SK-N-MC (cell line): ENCODE measurements at regions not wholly inside any gene's neighbourhood (a gene's known extent, or its start where the extent isn't known, plus 50 kb on each side); places are given as distances from the start of the nearest gene placed in this dataset.
"Not testable (repeated sequence)": the region's sequence is repeated elsewhere in the genome, so short reads cannot be mapped to it uniquely, and the experiment has no call there.

Experiments used
- DNase-seq: peaks from one replicate; pipeline ENCODE4 v3.0.0-alpha.2; 2011; ENCODE audit warnings: low read depth, low spot score
- H3K27ac ChIP-seq: fragments of 200-600 bp; sonication (generic); 2 replicates; pipeline ENCODE4 v1.5.1; 2016; ENCODE audit warnings: mixed run types
- H3K36me3 ChIP-seq: fragments of 200-600 bp; sonication (generic); 2 replicates; pipeline ENCODE4 v1.6.1; 2017; ENCODE audit warnings: antibody characterized with exemption, low read length, mixed read lengths; ENCODE audit not compliant: insufficient read depth
- H3K4me3 ChIP-seq: fragments of 200-600 bp; sonication (generic); 2 replicates; pipeline ENCODE4 v1.5.1; 2016
- H3K9ac ChIP-seq: fragments of 200-600 bp; sonication (generic); 2 replicates; pipeline ENCODE4 v1.8.0; 2017; ENCODE audit warnings: mixed run types, mixed read lengths; ENCODE audit not compliant: insufficient read length
- H3K9me3 ChIP-seq: fragments of 200-600 bp; sonication (generic); 2 replicates; pipeline ENCODE4 v1.6.1; 2017; ENCODE audit warnings: low read depth, mild to moderate bottlenecking, antibody characterized with exemption, low read length, moderate library complexity, mixed read lengths
- EZH2 ChIP-seq: fragments of 200-600 bp; sonication (generic); IDR thresholded peaks from one replicate; pipeline ENCODE4 v1.6.1; 2017; ENCODE audit warnings: antibody characterized with exemption
- FOXP2 ChIP-seq: optimal IDR thresholded peaks from 2 replicates; pipeline ENCODE3; 2011; ENCODE audit warnings: mild to moderate bottlenecking, moderate library complexity; ENCODE audit not compliant: insufficient read depth; ENCODE audit errors: extremely low read length, control extremely low read depth
- POLR2AphosphoS5 ChIP-seq: IDR thresholded peaks from 2 replicates; pipeline ENCODE4 v1.6.1; 2012; ENCODE audit warnings: mild to moderate bottlenecking, low read depth, low read length, borderline replicate concordance

- H3K9ac ChIP-seq: no peak overlapping the region
- peaks cover 14% of the 10 kb centered on the region for H3K9me3 ChIP-seq
- peaks cover 53% of the 10 kb centered on the region for H3K36me3 ChIP-seq
- H3K4me3 ChIP-seq: peak overlapping the region; percentile 79
- TF ChIP-seq FOXP2 (no peak), EZH2 (no peak), POLR2AphosphoS5 (no peak)
- H3K27ac ChIP-seq: peak overlapping the region; percentile 99
- no peak for DNase-seq
Observed at GRCh38 chr3:198113206-198114053, 153.4 kb downstream of the LMLN start.

- not testable (repeated sequence) for H3K9ac ChIP-seq, DNase-seq, H3K4me3 ChIP-seq
- Histone ChIP-seq H3K36me3 (peaks cover 53% of the 10 kb centered on the region), H3K27ac (peak overlapping the region; percentile 79; the same call in 1 of the 2 replicates), H3K9me3 (peaks cover 14% of the 10 kb centered on the region)
Observed at GRCh38 chr3:198114516-198114915, 154.5 kb downstream of the LMLN start.

GRCh38 chr3:198122184-198122583 is 162.2 kb downstream of the LMLN start:
- not testable (repeated sequence) for H3K9ac ChIP-seq, H3K4me3 ChIP-seq, DNase-seq, H3K9me3 ChIP-seq, H3K27ac ChIP-seq, H3K36me3 ChIP-seq

DNA sequence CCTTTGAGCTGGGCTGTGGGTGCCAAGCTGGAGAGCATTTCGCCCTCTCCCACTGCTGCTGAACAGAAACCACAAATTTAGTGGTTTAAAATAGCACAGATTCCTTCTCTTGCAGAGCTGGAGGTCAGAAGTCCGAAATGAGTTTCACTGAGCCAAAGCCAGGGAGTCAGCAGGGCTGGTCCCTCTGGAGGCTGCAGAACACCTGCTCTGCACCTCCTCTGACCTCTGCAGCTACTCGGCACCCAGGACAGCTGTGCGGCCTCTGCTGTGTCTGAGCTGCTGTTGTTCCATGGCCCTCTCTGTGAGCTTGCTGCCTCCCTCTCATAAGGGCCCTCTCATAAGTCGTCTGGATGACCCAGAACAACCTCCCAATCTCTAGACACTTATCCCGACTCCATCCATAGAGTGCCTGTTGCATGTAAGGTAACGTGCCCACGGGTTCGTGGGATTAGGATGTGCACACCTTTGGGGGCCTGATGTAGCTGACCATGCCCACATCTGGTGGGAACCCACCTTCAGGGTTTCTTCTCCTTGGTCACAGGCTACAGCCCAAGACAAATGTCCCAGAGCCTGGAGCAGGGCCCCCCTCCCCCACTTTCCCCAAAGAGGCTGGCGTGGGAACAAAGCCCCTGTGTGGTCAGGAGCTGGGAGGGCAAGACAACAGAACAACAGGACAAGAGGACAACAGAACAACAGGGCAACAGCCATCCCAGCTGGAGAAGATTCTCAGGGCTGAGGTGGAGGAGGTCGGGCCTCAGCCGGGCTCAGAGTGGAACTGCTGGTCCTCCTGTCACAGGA is 177.2 kb downstream of the LMLN start:
- H3K9ac ChIP-seq, H3K9me3 ChIP-seq, H3K36me3 ChIP-seq, DNase-seq, H3K27ac ChIP-seq, H3K4me3 ChIP-seq: not testable (repeated sequence)

GRCh38 chr3:198138205-198138604 is 178.2 kb downstream of the LMLN start:
- not testable (repeated sequence) for H3K4me3 ChIP-seq, H3K36me3 ChIP-seq, DNase-seq, H3K27ac ChIP-seq, H3K9me3 ChIP-seq, H3K9ac ChIP-seq

GRCh38 chr3:198139037-198139436 is 179.0 kb downstream of the LMLN start:
- not testable (repeated sequence) for H3K9me3 ChIP-seq, DNase-seq, H3K36me3 ChIP-seq, H3K9ac ChIP-seq, H3K4me3 ChIP-seq
- H3K27ac ChIP-seq: peak overlapping the region; percentile 54; the same call in 1 of the 2 replicates

- H3K36me3 ChIP-seq, H3K9me3 ChIP-seq, DNase-seq, H3K9ac ChIP-seq, H3K4me3 ChIP-seq: not testable (repeated sequence)
- H3K27ac ChIP-seq: peak overlapping the region; percentile 54; the same call in 1 of the 2 replicates
Observed at GRCh38 chr3:198139513-198140167, 179.6 kb downstream of the LMLN start.

GRCh38 chr3:198143300-198144137 is 183.5 kb downstream of the LMLN start:
- H3K4me3 ChIP-seq, H3K9me3 ChIP-seq, H3K36me3 ChIP-seq, DNase-seq, H3K27ac ChIP-seq, H3K9ac ChIP-seq: not testable (repeated sequence)

- not testable (repeated sequence) for H3K36me3 ChIP-seq, H3K27ac ChIP-seq, DNase-seq, H3K9me3 ChIP-seq, H3K9ac ChIP-seq, H3K4me3 ChIP-seq
Observed at GRCh38 chr3:198145231-198145784, 185.3 kb downstream of the LMLN start.

- not testable (repeated sequence) for H3K9me3 ChIP-seq, H3K27ac ChIP-seq, H3K4me3 ChIP-seq, H3K36me3 ChIP-seq, H3K9ac ChIP-seq, DNase-seq
Observed at GRCh38 chr3:198146070-198146469, 186.1 kb downstream of the LMLN start.

DNA sequence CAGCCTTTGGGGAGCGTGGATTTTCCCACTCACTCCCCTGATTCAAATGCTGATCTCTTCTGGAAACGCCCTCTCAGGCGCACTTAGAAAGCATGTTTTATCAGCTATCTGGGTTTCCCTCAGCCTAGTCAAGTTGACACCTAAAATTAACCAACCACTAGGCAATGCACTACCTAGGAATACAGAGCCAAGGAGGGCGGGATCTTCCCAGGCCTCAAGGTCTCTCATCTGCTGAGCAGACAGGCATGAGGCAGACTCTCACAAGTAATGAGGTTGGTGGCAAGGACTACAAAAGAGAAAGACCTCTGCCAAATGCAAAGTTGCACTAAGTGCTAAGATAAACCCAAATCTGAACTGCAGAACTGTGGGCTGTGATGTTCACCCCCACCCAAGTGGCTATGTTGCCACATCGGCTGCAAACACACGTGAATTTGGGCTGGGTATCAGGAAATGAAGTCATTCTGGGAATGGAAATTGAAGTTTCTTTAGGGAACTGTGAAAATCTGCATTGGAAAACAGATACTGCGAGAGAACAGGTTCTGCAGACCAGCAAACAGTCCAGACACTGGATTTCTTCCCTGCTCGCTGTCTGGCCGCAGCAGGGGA is 186.6 kb downstream of the LMLN start:
- not testable (repeated sequence) for H3K4me3 ChIP-seq, H3K36me3 ChIP-seq, H3K27ac ChIP-seq, H3K9ac ChIP-seq, DNase-seq, H3K9me3 ChIP-seq

GRCh38 chr3:198147213-198147612 is 187.2 kb downstream of the LMLN start:
- H3K9ac ChIP-seq, H3K9me3 ChIP-seq, DNase-seq, H3K4me3 ChIP-seq, H3K36me3 ChIP-seq: not testable (repeated sequence)
- H3K27ac ChIP-seq: peak overlapping the region; percentile 68; the same call in 1 of the 2 replicates
